Adrenal gland (tissue), 5 donors: ENCODE measurements at regions not wholly inside any gene's neighbourhood (a gene's known extent, or its start where the extent isn't known, plus 50 kb on each side); places are given as distances from the start of the nearest gene placed in this dataset.

Experiments
- POLR2A ChIP-seq, 2 donors: fragments of 450-650 bp; IDR thresholded peaks; one replicate each; pipeline ENCODE4 v1.6.1; 2017; ENCODE audit warnings: antibody characterized with exemption in 2 of 2, mild to moderate bottlenecking in 2 of 2, moderate library complexity in 1 of 2
- TF ChIP-seq, protein P1 (sequence below), 6 experiments: fragments of 450-650 bp in 4 of 6; fragments of 200-600 bp in 2 of 6; sonication (generic) in 1 of 6; IDR thresholded peaks; 1 replicate in 5 of 6; 2 replicates in 1 of 6; pipeline versions ENCODE4 v1.5.1 to v1.8.0; 2016 to 2021; ENCODE audit warnings: antibody characterized with exemption in 6 of 6, mild to moderate bottlenecking in 2 of 6, moderate library complexity in 1 of 6
- donor health status: DM: no; HTN: no; CAD: no.

DNA sequence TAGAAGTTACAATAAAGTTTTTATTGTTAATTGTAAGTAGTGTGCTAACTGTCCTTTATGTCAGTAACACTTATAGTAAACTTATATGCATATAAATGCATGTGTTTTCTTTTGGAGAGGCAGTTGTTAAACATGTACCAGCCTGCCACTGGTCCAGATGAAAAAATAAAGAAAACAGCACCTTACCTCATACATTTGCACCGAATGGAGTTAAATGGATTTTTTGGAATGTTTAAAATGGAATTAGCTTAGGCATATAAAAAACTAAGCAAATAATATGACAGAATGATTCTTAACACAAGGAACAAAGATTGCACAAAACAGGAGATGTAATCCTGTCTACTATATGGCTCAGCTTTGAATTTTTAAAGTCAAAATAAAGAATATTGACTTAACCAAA, 50.2 kb upstream of the ALDH1A3 start:
- no peak for TF ChIP-seq POLR2A (IDR thresholded peaks at IDR 0.05)
- TF ChIP-seq, protein P1, sequence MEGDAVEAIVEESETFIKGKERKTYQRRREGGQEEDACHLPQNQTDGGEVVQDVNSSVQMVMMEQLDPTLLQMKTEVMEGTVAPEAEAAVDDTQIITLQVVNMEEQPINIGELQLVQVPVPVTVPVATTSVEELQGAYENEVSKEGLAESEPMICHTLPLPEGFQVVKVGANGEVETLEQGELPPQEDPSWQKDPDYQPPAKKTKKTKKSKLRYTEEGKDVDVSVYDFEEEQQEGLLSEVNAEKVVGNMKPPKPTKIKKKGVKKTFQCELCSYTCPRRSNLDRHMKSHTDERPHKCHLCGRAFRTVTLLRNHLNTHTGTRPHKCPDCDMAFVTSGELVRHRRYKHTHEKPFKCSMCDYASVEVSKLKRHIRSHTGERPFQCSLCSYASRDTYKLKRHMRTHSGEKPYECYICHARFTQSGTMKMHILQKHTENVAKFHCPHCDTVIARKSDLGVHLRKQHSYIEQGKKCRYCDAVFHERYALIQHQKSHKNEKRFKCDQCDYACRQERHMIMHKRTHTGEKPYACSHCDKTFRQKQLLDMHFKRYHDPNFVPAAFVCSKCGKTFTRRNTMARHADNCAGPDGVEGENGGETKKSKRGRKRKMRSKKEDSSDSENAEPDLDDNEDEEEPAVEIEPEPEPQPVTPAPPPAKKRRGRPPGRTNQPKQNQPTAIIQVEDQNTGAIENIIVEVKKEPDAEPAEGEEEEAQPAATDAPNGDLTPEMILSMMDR (IDR thresholded peaks at IDR 0.05): no peak
